ENCODE measurements at regions not wholly inside any gene's neighbourhood (a gene's known extent, or its start where the extent isn't known, plus 50 kb on each side); places are given as distances from the start of the nearest gene placed in this dataset.
"Not testable (repeated sequence)": the region's sequence is repeated elsewhere in the genome, so short reads cannot be mapped to it uniquely, and the experiment has no call there.

DNA sequence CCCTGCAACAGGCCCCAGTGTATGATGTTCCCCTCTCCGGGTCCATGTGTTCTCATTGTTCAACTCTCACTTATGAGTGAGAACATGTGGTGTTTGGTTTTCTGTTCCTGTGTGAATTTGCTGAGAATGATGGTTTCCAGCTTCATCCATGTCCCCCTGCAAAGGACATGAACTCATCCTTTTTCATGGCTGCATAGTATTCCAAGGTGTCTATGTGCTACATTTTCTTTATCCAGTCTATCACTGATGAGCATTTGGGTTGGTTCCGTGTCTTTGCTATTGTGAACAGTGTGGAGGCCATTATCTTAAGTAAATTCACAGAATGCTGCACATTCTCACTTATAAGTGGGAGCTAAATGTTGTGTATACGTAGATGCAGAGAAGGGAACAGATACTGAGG is 205.3 kb downstream of the SHOX start:
- not testable (repeated sequence) for H3K27me3 Mint-ChIP-seq

DNA sequence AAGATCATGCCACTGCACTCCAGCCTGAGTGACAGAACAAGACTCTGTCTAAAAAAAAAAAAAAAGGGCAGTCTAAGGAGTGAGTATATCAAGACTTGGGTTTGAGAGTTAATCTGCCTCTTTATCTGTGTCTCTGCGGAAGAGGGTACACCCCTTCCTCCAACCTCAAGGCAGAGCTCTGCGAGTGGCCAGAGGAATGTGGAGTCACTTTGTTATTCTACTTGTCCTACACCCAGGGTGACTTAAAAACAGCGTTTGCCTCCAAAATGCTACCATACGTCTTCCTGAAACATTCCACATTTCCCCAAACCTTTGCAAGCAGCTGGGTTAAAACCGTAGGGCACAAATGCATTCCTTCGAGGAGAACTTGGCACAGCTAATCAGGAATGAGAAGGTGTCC is 199.9 kb downstream of the SHOX start:
- H3K36me3 Mint-ChIP-seq (ENCODE audit: low read depth), result no peaks in the 10 kb centered on the region
- no peak overlapping the region for H3K27ac Mint-ChIP-seq
- no peak overlapping the region for H3K4me3 Mint-ChIP-seq
- no peaks in the 10 kb centered on the region for H3K27me3 Mint-ChIP-seq
- peaks cover 5% of the 10 kb centered on the region for H3K9me3 Mint-ChIP-seq
- H3K4me1 Mint-ChIP-seq, result no peaks in the 10 kb centered on the region
- no peak for ATAC-seq (replicated peaks)

More for the DNA sequence above, 205.3 kb downstream of the SHOX start:
- not testable (repeated sequence) for H3K4me3 Mint-ChIP-seq; H3K36me3 Mint-ChIP-seq (ENCODE audit: low read depth); H3K9me3 Mint-ChIP-seq; H3K4me1 Mint-ChIP-seq; ATAC-seq (replicated peaks); H3K27ac Mint-ChIP-seq

DNA sequence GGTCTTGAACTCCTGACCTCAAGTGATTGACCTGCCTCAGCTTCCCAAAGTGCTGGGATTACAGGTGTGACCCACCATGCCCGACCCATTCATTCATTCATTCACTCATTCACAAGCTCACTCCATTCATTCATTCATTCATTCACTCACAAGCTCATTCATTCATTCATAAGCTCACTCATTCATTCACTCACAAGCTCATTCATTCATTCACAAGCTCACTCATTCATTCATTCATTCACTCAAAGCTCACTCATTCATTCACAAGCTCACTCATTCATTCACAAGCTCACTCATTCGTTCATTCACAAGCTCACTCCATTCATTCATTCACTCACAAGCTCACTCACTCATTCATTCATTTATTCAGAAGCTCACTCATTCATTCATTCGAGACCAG is 198.6 kb downstream of the SHOX start:
- Mint-ChIP-seq H3K36me3 (ENCODE audit: low read depth) (no peaks in the 10 kb centered on the region), H3K4me3 (no peak overlapping the region), H3K27me3 (no peaks in the 10 kb centered on the region), H3K4me1 (no peaks in the 10 kb centered on the region), H3K9me3 (peaks cover 5% of the 10 kb centered on the region), H3K27ac (no peak overlapping the region)
- ATAC-seq (replicated peaks), result no peak

DNA sequence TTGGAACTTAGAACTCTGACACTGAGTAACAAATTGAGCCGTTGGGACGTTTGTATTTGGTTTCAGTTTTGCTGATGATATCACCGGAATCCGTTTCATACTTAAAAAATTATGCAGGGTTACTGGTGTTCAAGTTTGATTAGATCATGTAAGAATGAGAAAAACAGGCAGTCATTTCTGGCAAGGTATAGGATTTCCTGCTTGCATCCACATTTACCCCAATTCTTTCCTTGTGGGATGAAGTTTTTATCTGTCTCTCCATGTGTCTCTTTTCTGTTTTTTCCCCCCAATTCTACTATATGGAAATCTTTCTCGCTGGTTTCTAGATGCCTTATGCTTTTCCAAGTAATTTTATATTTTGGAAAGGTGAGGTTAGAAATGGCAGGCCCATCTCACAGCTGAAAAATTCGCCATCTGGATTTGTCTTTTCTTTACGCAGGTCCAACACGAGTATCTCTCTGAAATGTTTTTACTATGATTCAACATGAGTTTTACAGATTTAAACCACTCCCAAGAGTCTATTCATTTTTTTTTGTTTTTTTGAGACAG is 197.9 kb downstream of the SHOX start:
- ATAC-seq (replicated peaks), result no peak
- no peaks in the 10 kb centered on the region for H3K36me3 Mint-ChIP-seq (ENCODE audit: low read depth)
- no peak overlapping the region for H3K27ac Mint-ChIP-seq
- H3K4me3 Mint-ChIP-seq, result no peak overlapping the region
- no peaks in the 10 kb centered on the region for H3K4me1 Mint-ChIP-seq
- H3K27me3 Mint-ChIP-seq, result no peaks in the 10 kb centered on the region
- H3K9me3 Mint-ChIP-seq, result peaks cover 5% of the 10 kb centered on the region

DNA sequence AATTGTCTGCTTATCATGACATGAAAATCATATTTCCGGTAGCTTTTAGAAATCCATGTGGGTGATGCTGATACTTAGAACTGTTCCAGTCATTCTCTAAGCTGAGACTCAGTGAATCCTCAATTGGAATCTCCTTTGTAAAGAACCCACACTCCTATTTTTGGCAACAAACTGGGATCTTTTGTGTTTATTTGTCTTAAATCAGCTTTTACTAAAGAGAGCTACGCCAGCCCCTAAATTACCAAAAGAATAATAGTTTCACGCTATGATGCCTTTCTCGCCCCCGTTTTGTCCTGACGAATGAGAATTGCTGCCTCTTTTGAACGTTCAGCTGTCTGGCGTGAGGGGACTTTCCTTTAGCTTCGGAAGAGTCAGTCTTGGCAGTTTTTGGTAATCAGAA is 195.9 kb downstream of the SHOX start:
- Mint-ChIP-seq H3K27ac (no peak overlapping the region), H3K4me3 (no peak overlapping the region), H3K4me1 (no peaks in the 10 kb centered on the region), H3K9me3 (peaks cover 5% of the 10 kb centered on the region), H3K36me3 (ENCODE audit: low read depth) (no peaks in the 10 kb centered on the region), H3K27me3 (no peaks in the 10 kb centered on the region)
- ATAC-seq (replicated peaks), result no peak

DNA sequence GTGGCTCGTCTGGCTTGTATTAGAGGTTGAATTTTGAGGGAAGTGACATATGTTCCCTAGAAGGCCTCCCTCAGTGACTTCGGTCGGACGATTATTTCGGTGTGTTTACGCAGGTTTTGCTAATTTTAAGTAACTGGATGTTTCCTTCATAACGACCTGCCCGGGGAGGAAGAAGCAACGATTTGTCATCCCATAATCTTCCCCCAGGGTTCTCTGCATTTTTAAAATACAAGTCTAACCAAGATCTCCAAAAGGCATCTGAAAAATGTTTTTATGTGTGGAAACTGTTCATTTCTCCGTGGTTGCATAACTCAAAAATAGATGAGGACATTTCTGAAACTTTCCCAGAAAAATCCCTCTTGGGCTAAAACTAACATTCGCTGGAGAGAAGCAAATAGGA is 195.4 kb downstream of the SHOX start:
- Mint-ChIP-seq H3K9me3 (peaks cover 5% of the 10 kb centered on the region), H3K4me3 (no peak overlapping the region), H3K27ac (no peak overlapping the region), H3K36me3 (ENCODE audit: low read depth) (no peaks in the 10 kb centered on the region), H3K27me3 (no peaks in the 10 kb centered on the region), H3K4me1 (no peaks in the 10 kb centered on the region)
- no peak for ATAC-seq (replicated peaks)

DNA sequence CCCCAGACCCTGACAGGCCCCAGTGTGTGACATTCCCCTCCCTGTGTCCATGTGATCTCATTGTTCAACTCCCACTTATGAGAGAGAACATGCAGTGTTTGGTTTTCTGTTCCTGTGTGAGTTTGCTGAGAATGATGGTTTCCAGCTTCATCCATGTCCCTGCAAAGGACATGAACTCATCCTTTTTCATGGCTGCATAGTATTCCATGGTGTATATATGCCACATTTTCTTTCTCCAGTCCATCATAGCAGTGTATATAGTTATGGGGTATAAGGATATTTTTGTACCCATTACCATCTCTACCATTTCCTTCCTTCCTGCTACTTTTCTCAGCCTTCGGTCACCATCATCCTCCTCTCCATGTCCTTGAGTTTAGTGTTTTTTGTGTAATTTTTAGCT is 192.5 kb downstream of the SHOX start:
- not testable (repeated sequence) for H3K36me3 Mint-ChIP-seq (ENCODE audit: low read depth); H3K4me3 Mint-ChIP-seq; H3K27ac Mint-ChIP-seq; ATAC-seq (replicated peaks); H3K27me3 Mint-ChIP-seq; H3K4me1 Mint-ChIP-seq; H3K9me3 Mint-ChIP-seq

DNA sequence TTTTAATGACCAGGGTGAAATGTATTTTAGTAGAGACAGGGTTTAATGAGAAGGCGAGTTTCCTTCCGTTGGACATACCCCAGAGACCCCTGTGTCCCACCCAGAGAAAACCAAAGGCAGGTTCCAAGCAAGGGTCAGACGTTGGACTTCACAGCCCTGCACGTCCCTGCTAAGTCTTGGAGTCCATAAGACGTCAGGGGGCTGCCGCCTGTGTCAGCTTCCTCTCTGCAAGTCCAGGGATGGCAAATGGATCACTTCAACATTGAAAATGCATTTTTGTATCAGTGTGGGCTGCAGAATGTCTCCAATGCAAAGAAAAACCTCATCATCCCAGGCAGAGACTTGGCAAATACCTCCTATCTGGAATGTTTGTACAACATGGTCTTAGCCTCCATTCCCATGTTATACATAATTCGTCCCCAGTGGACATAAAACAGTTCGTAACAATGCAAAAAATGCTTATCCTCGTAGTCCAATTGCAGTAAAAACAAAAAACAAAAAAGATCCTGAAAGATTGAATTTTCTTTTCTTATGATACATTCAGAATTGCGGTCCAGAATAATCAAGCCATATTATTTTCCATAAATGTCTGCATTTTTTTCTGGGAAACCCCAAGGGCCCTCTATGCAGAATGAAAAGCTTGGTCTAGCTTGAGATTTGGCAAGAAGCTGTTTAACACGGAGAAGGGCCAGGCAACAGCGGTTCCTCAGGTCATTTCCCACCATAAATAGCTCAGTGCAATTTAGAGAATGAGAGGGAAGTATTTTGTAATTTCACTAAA is 190.9 kb downstream of the SHOX start:
- no peaks in the 10 kb centered on the region for H3K36me3 Mint-ChIP-seq (ENCODE audit: low read depth)
- H3K4me3 Mint-ChIP-seq, result no peak overlapping the region
- no peak for ATAC-seq (replicated peaks)
- no peaks in the 10 kb centered on the region for H3K4me1 Mint-ChIP-seq
- H3K27me3 Mint-ChIP-seq, result no peaks in the 10 kb centered on the region
- no peak overlapping the region for H3K27ac Mint-ChIP-seq
- no peaks in the 10 kb centered on the region for H3K9me3 Mint-ChIP-seq

DNA sequence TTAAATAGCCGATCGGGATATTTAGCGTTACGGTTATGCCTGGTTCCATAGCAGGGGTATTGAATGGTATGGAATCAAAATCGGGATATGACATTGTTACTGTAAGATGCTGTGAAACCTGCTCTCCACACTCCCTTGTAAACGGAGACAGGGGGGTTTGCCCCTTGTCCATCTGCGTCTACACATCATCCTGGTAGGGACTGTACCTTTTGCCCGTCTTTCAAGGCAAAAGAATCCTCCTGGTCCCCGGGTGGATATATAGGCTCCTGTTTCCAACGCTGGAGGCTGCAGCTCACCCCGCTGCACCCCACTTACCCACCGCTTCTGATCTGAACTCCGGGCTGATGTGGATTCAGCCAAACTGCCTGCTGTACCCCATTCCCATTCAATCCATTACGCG is 189.1 kb downstream of the SHOX start:
- Mint-ChIP-seq H3K4me3 (no peak overlapping the region), H3K27me3 (no peaks in the 10 kb centered on the region), H3K36me3 (ENCODE audit: low read depth) (no peaks in the 10 kb centered on the region), H3K9me3 (no peaks in the 10 kb centered on the region), H3K4me1 (no peaks in the 10 kb centered on the region), H3K27ac (no peak overlapping the region)
- ATAC-seq (replicated peaks), result no peak

DNA sequence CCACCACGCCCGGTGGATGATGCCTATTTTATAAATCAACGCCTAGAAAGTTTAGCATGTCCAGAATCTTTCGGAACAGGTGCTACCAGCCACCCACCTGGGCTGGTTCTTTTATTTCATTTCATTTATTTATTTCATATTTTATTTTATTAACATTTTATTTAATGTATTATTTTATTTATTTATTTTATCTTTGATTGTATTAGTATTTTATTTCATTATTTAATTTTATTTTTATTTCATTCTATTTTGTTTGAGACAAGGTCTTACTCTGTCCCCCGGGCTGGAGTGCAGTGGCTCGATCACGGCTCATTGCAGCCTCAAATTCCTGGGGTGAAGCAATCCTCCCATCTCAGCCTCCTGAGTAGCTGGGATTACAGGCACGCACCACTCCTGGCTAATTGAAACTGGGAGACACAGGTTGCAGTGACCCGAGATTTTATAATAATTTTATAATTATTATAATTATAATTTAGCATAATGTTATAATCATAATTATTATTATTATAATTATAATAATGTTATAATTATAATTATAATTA is 187.2 kb downstream of the SHOX start:
- H3K4me3 Mint-ChIP-seq, result no peak overlapping the region
- H3K36me3 Mint-ChIP-seq (ENCODE audit: low read depth), result no peaks in the 10 kb centered on the region
- H3K27me3 Mint-ChIP-seq, result no peaks in the 10 kb centered on the region
- no peaks in the 10 kb centered on the region for H3K9me3 Mint-ChIP-seq
- no peak overlapping the region for H3K27ac Mint-ChIP-seq
- H3K4me1 Mint-ChIP-seq, result no peaks in the 10 kb centered on the region
- ATAC-seq (replicated peaks), result no peak

DNA sequence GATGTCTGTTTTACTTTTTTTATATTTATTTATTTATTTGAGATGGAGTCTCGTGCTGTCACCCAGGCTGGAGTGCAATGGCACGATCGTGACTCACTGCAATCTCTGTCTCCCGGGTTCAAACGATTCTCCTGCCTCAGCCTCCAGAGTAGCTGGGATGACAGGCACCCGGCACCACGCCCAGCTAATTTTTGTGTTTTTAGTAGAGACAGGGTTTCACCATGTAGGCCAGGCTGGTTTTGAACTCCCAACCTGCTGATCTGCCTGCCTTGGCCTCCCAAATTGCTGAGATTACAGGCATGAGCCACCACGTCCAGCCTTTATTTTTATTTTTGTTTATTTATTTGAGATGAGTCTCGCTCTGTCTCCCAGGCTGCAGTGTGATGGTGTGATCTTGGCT is 186.6 kb downstream of the SHOX start:
- H3K27ac Mint-ChIP-seq; ATAC-seq (replicated peaks); H3K36me3 Mint-ChIP-seq (ENCODE audit: low read depth); H3K27me3 Mint-ChIP-seq; H3K4me1 Mint-ChIP-seq; H3K9me3 Mint-ChIP-seq; H3K4me3 Mint-ChIP-seq: not testable (repeated sequence)

DNA sequence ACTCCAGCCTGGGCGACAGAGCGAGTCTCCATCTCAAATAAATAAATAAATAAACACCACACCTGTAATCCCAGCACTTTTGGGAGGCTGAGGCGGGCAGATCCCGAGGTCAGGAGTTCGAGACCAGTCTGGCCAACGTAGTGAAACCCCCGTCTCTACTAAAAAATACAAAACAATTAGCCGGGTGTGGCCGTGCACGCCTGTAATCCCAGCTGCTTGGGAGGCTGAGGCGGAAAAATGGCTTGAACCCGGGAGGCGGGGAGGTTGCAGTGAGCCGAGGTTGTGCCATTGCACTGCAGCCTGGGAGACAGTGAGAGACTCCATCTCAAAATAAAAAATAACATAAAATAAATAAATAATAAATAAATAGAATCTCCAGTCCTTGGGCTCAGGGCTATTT is 185.8 kb downstream of the SHOX start:
- no peak for ATAC-seq (replicated peaks)
- Mint-ChIP-seq H3K27me3 (no peaks in the 10 kb centered on the region), H3K27ac (no peak overlapping the region), H3K4me3 (no peak overlapping the region), H3K36me3 (ENCODE audit: low read depth) (no peaks in the 10 kb centered on the region), H3K4me1 (no peaks in the 10 kb centered on the region), H3K9me3 (no peaks in the 10 kb centered on the region)

DNA sequence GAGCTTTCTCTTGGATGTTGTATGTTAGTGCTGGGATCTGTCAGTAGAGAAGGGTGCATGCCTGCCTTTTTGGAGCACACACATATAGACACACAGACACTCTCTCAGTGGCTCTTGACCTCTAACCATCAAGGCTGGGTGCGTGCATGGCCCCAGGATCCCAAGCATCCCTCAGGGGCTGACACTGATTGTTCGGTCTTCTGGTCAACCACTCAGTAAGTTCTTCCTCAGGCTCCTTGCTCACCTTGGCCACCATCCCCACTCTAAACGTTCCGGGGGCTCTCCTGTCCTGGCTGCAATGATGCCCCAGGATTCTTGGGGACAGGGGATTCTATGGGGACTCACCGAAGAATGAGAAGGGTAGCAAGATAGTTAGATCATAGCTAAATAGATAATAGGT is 179.6 kb downstream of the SHOX start:
- H3K9me3 Mint-ChIP-seq, result peaks cover 3% of the 10 kb centered on the region
- H3K36me3 Mint-ChIP-seq (ENCODE audit: low read depth), result no peaks in the 10 kb centered on the region
- no peak overlapping the region for H3K4me3 Mint-ChIP-seq
- H3K27ac Mint-ChIP-seq, result no peak overlapping the region
- no peaks in the 10 kb centered on the region for H3K4me1 Mint-ChIP-seq
- ATAC-seq (replicated peaks), result no peak
- peaks cover 4% of the 10 kb centered on the region for H3K27me3 Mint-ChIP-seq

DNA sequence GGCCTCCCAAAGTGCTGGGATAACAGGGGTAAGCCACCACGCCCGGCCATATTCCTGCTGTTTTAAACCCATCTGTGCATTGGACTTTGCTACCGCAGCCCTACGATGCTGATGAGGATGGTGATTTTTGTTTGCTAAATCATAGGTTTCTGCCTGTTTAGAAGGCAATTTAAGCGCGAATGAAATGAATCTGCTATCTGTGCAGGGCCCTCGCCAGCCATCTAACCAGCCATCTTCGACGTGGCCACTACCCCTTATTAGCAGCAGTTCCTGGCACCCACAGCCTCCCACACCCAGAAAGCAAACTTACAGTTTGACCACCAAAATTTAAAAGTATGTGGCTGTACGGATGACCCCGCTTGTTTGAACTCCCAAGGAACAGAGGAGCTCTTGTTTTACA is 178.5 kb downstream of the SHOX start:
- Mint-ChIP-seq H3K4me3 (no peak overlapping the region), H3K9me3 (peaks cover 3% of the 10 kb centered on the region), H3K27ac (no peak overlapping the region), H3K4me1 (no peaks in the 10 kb centered on the region), H3K36me3 (ENCODE audit: low read depth) (no peaks in the 10 kb centered on the region), H3K27me3 (peaks cover 4% of the 10 kb centered on the region)
- ATAC-seq (replicated peaks), result no peak

DNA sequence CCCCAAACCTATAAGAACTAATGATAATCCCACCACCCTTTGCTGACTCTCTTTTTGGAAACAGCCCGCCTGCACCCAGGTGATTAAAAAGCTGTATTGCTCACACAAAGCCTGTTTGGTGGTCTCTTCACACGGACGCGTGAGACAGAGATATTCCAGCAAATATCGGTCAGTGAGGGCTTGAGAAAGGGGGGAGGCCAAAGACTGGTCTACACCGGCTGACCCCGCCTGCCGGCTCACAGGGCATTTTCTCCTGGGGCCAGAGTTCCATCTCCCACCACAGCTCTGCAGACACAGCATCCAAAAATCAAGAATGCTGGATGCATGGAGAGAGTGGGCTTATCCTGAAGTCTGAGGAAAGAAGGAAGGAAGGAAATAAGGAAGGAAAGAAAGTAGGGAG is 176.0 kb downstream of the SHOX start:
- peaks cover 4% of the 10 kb centered on the region for H3K27me3 Mint-ChIP-seq
- H3K4me3 Mint-ChIP-seq, result no peak overlapping the region
- H3K9me3 Mint-ChIP-seq, result peaks cover 5% of the 10 kb centered on the region
- ATAC-seq (replicated peaks), result no peak
- no peaks in the 10 kb centered on the region for H3K36me3 Mint-ChIP-seq (ENCODE audit: low read depth)
- no peaks in the 10 kb centered on the region for H3K4me1 Mint-ChIP-seq
- H3K27ac Mint-ChIP-seq, result no peak overlapping the region
